Activated B cell treated with CpG ODN at 0.5 μM for 24 hours (primary cell): ENCODE measurements at regions not wholly inside any gene's neighbourhood (a gene's known extent, or its start where the extent isn't known, plus 50 kb on each side); places are given as distances from the start of the nearest gene placed in this dataset.

Experiments used
- ATAC-seq: fragments of 200-7000 bp; cut with Tn5 transposase; one replicate; pipeline ENCODE4 v1.10.0; 2021; ENCODE audit warnings: low read depth, mild to moderate bottlenecking, moderate library complexity
- CTCF ChIA-PET: fragments of 350-600 bp; sonication (Branson Sonifier 250); formaldehyde crosslinking; loops from one replicate; lab custom pipeline; 2021; ENCODE audit warnings: antibody characterized with exemption; lab: Charles Lee
- POLR2A ChIA-PET: fragments of 350-600 bp; sonication (Branson Sonifier 250); formaldehyde crosslinking; loops from one replicate; lab custom pipeline; 2021; ENCODE audit warnings: antibody characterized with exemption; lab: Charles Lee
- DNase-seq: peaks from one replicate; pipeline ENCODE4 v3.0.0; 2022
- H3K27ac Mint-ChIP-seq: one replicate; pipeline ENCODE4 v1.8.0; 2020; ENCODE audit warnings: mixed read lengths
- H3K27me3 Mint-ChIP-seq: one replicate; pipeline ENCODE4 v1.8.0; 2021; ENCODE audit warnings: mixed read lengths
- H3K36me3 Mint-ChIP-seq: one replicate; pipeline ENCODE4 v1.8.0; 2021; ENCODE audit warnings: low read depth, mixed read lengths
- H3K4me1 Mint-ChIP-seq: one replicate; pipeline ENCODE4 v1.8.0; 2021; ENCODE audit warnings: mixed read lengths
- H3K4me3 Mint-ChIP-seq: one replicate; pipeline ENCODE4 v1.8.0; 2020; ENCODE audit warnings: mild to moderate bottlenecking, mixed read lengths
- H3K9me3 Mint-ChIP-seq: one replicate; pipeline ENCODE4 v1.8.0; 2020; ENCODE audit warnings: mixed read lengths
- CTCF ChIP-seq: fragments of 200-600 bp; IDR thresholded peaks from one replicate; pipeline ENCODE4 v1.8.0; 2022; ENCODE audit warnings: antibody characterized with exemption, mild to moderate bottlenecking
- intact Hi-C: fragments of 100-400 bp; cut with micrococcal nuclease; formaldehyde crosslinking; loops from one replicate; pipeline ENCODE4 v1.15.1; 2024

- Mint-ChIP-seq H3K4me1 (no peaks in the 10 kb centered on the region), H3K9me3 (no peaks in the 10 kb centered on the region), H3K27me3 (no peaks in the 10 kb centered on the region), H3K4me3 (no peak overlapping the region), H3K36me3 (no peaks in the 10 kb centered on the region), H3K27ac (no peak overlapping the region)
- CTCF ChIA-PET: no interaction called here
- peak; percentile 11 for DNase-seq
- TF ChIP-seq CTCF: no peak
- intact Hi-C loops: no loop called here
- no peak for ATAC-seq
- POLR2A ChIA-PET: no interaction called here
Observed at GRCh38 chr11:69380451-69380901, 86.5 kb downstream of the MYEOV start.

GRCh38 chr11:69380921-69381581, 87.1 kb downstream of the MYEOV start:
- H3K27me3 Mint-ChIP-seq: no peaks in the 10 kb centered on the region
- no peak overlapping the region for H3K4me3 Mint-ChIP-seq
- no peak for ATAC-seq
- no peaks in the 10 kb centered on the region for H3K4me1 Mint-ChIP-seq
- no peak for DNase-seq
- H3K9me3 Mint-ChIP-seq: no peaks in the 10 kb centered on the region
- no peak for TF ChIP-seq CTCF
- no peaks in the 10 kb centered on the region for H3K36me3 Mint-ChIP-seq
- intact Hi-C loops: no loop called here
- POLR2A ChIA-PET: no interaction called here
- no peak overlapping the region for H3K27ac Mint-ChIP-seq
- CTCF ChIA-PET: no interaction called here

- CTCF ChIA-PET: no interaction called here
- H3K4me3 Mint-ChIP-seq: no peak overlapping the region
- no peak overlapping the region for H3K27ac Mint-ChIP-seq
- POLR2A ChIA-PET: no interaction called here
- no peaks in the 10 kb centered on the region for H3K36me3 Mint-ChIP-seq
- no peak for TF ChIP-seq CTCF
- ATAC-seq (no peak), DNase-seq (peak; percentile 5)
- H3K27me3 Mint-ChIP-seq: no peaks in the 10 kb centered on the region
- no peaks in the 10 kb centered on the region for H3K9me3 Mint-ChIP-seq
- H3K4me1 Mint-ChIP-seq: no peaks in the 10 kb centered on the region
- intact Hi-C loops: no loop called here
Observed at GRCh38 chr11:69381681-69382130, 87.8 kb downstream of the MYEOV start.

GRCh38 chr11:69382131-69383128, 88.5 kb downstream of the MYEOV start:
- DNase-seq (peak; percentile 23), ATAC-seq (no peak)
- ChIA-PET CTCF (no interaction called here), POLR2A (no interaction called here)
- no peaks in the 10 kb centered on the region for H3K4me1 Mint-ChIP-seq
- intact Hi-C loops: no loop called here
- TF ChIP-seq CTCF: no peak
- H3K4me3 Mint-ChIP-seq: peak overlapping the region; percentile 36
- no peaks in the 10 kb centered on the region for H3K9me3 Mint-ChIP-seq
- H3K27ac Mint-ChIP-seq: no peak overlapping the region
- no peaks in the 10 kb centered on the region for H3K36me3 Mint-ChIP-seq
- no peaks in the 10 kb centered on the region for H3K27me3 Mint-ChIP-seq
